ENCODE measurements at regions not wholly inside any gene's neighbourhood (a gene's known extent, or its start where the extent isn't known, plus 50 kb on each side); places are given as distances from the start of the nearest gene placed in this dataset.

DNA sequence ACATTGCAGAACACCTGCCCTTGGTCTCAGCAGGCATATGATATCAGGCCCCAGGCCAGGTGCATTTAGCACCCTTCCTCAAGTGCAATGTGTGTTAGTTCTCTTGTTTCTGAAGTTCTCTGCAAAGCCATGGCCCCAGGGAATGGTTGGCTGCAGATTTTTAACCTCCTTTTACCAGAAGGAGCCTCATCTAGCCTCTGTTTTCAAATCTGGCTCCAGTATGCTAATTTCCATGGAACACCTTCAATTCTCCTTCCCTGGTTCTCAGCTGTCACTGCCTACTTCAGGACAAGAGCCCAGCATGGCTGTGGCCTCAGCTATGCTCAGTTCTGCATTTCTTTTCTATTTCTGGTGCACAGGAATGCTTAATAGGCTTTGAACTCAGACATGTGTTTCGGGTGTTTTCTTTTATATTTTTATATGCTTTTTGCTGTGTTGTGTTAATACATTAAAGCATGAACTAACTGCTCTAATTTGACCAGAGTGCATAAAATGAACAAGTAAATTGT, 51.6 kb upstream of the OGFRL1 start:
- H3K4me3 ChIP-seq (ENCODE audit: low read depth in 2 of 2, low read length in 2 of 2) = no peak overlapping the region
- DNase-seq (ENCODE audit: low read depth, low spot score) (no peak), ATAC-seq (no peak)
- H3K9me3 ChIP-seq (ENCODE audit: control insufficient read depth, insufficient read depth, low read depth, low read length) = no peaks in the 10 kb centered on the region
- TF ChIP-seq, protein P1, sequence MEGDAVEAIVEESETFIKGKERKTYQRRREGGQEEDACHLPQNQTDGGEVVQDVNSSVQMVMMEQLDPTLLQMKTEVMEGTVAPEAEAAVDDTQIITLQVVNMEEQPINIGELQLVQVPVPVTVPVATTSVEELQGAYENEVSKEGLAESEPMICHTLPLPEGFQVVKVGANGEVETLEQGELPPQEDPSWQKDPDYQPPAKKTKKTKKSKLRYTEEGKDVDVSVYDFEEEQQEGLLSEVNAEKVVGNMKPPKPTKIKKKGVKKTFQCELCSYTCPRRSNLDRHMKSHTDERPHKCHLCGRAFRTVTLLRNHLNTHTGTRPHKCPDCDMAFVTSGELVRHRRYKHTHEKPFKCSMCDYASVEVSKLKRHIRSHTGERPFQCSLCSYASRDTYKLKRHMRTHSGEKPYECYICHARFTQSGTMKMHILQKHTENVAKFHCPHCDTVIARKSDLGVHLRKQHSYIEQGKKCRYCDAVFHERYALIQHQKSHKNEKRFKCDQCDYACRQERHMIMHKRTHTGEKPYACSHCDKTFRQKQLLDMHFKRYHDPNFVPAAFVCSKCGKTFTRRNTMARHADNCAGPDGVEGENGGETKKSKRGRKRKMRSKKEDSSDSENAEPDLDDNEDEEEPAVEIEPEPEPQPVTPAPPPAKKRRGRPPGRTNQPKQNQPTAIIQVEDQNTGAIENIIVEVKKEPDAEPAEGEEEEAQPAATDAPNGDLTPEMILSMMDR (IDR thresholded peaks at IDR 0.05) = no peak; the same call in 1 of the 2 replicates
- no peak for TF ChIP-seq SIN3A (IDR thresholded peaks at IDR 0.05; ENCODE audit: borderline replicate concordance, insufficient read depth, low read depth, low read length)
- TF ChIP-seq, protein P2, sequence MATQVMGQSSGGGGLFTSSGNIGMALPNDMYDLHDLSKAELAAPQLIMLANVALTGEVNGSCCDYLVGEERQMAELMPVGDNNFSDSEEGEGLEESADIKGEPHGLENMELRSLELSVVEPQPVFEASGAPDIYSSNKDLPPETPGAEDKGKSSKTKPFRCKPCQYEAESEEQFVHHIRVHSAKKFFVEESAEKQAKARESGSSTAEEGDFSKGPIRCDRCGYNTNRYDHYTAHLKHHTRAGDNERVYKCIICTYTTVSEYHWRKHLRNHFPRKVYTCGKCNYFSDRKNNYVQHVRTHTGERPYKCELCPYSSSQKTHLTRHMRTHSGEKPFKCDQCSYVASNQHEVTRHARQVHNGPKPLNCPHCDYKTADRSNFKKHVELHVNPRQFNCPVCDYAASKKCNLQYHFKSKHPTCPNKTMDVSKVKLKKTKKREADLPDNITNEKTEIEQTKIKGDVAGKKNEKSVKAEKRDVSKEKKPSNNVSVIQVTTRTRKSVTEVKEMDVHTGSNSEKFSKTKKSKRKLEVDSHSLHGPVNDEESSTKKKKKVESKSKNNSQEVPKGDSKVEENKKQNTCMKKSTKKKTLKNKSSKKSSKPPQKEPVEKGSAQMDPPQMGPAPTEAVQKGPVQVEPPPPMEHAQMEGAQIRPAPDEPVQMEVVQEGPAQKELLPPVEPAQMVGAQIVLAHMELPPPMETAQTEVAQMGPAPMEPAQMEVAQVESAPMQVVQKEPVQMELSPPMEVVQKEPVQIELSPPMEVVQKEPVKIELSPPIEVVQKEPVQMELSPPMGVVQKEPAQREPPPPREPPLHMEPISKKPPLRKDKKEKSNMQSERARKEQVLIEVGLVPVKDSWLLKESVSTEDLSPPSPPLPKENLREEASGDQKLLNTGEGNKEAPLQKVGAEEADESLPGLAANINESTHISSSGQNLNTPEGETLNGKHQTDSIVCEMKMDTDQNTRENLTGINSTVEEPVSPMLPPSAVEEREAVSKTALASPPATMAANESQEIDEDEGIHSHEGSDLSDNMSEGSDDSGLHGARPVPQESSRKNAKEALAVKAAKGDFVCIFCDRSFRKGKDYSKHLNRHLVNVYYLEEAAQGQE (IDR thresholded peaks at IDR 0.05; ENCODE audit: insufficient read depth in 1 of 2, low read depth in 2 of 2, low read length in 1 of 2) = no peak
- TF ChIP-seq TCF7L2 (IDR thresholded peaks at IDR 0.05; ENCODE audit: low read depth, low read length) = no peak
- TF ChIP-seq POLR2AphosphoS5 (IDR thresholded peaks at IDR 0.05; ENCODE audit: low read depth, low read length) = no peak
- ChIA-PET POLR2A (no interaction called here), CTCF (no interaction called here)
- in situ Hi-C loops (cut with HindIII; ENCODE audit: low pct_unique_long_range_greater_than_20kb, low sequenced_read_pairs) (no loop called here), intact Hi-C loops (cut with micrococcal nuclease; ENCODE audit: unreplicated experiment) (no loop called here)
- H3K27me3 ChIP-seq (ENCODE audit: control insufficient read depth, insufficient read depth, low read length) = no peaks in the 10 kb centered on the region
- no peak overlapping the region for H3K27ac ChIP-seq (ENCODE audit: low read length)
- no peaks in the 10 kb centered on the region for H3K4me1 ChIP-seq (ENCODE audit: control insufficient read depth, insufficient read depth, low read length)
- no peaks in the 10 kb centered on the region for H3K36me3 ChIP-seq (ENCODE audit: control insufficient read depth, insufficient read depth, low read length)
- BruUV-seq (replicated peaks) = no TSS peak

DNA sequence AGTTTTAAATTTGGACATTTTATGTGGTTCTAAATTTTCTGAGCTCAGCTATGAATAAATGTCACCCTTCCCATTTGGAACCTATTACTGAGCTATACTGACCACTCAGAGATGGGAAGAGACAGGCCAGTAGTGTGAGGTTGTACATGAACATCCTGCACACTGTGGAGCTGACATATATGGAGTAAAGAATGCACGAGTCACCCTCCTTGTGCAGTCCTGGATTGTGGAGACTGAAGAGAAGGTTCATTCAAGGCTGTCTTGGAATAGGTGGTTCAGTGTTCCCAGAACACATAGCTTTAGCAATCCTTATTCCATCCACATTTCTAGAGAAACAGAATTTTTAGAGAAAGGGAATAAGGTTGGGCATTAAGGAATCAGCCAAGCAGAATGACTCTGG, 50.3 kb upstream of the OGFRL1 start:
- Histone ChIP-seq H3K27ac (ENCODE audit: low read length) (no peak overlapping the region), H3K9me3 (ENCODE audit: control insufficient read depth, insufficient read depth, low read depth, low read length) (no peaks in the 10 kb centered on the region), H3K4me3 (ENCODE audit: low read depth in 2 of 2, low read length in 2 of 2) (no peak overlapping the region), H3K36me3 (ENCODE audit: control insufficient read depth, insufficient read depth, low read length) (no peaks in the 10 kb centered on the region), H3K27me3 (ENCODE audit: control insufficient read depth, insufficient read depth, low read length) (no peaks in the 10 kb centered on the region), H3K4me1 (ENCODE audit: control insufficient read depth, insufficient read depth, low read length) (no peaks in the 10 kb centered on the region)
- POLR2A ChIA-PET = no interaction called here
- CTCF ChIA-PET = no interaction called here
- ATAC-seq (no peak), DNase-seq (ENCODE audit: low read depth, low spot score) (no peak)
- BruUV-seq (replicated peaks) = no TSS peak
- intact Hi-C loops (cut with micrococcal nuclease; ENCODE audit: unreplicated experiment) = no loop called here
- no peak for TF ChIP-seq TCF7L2 (IDR thresholded peaks at IDR 0.05; ENCODE audit: low read depth, low read length)
- TF ChIP-seq SIN3A (IDR thresholded peaks at IDR 0.05; ENCODE audit: borderline replicate concordance, insufficient read depth, low read depth, low read length) = no peak
- TF ChIP-seq, protein P1 (IDR thresholded peaks at IDR 0.05) = no peak
- no peak for TF ChIP-seq POLR2AphosphoS5 (IDR thresholded peaks at IDR 0.05; ENCODE audit: low read depth, low read length)
- TF ChIP-seq, protein P2 (IDR thresholded peaks at IDR 0.05; ENCODE audit: insufficient read depth in 1 of 2, low read depth in 2 of 2, low read length in 1 of 2) = no peak
- in situ Hi-C loops (cut with HindIII; ENCODE audit: low pct_unique_long_range_greater_than_20kb, low sequenced_read_pairs) = no loop called here
